ENCODE measurements at regions not wholly inside any gene's neighbourhood (a gene's known extent, or its start where the extent isn't known, plus 50 kb on each side); places are given as distances from the start of the nearest gene placed in this dataset.

- TF ChIP-seq CTCF (conservative IDR thresholded peaks at IDR 0.05) (no peak), EZH2 (IDR thresholded peaks at IDR 0.05; ENCODE audit: low read depth) (no peak)
Measured at GRCh38 chr4:156568484-156568883, 403.1 kb downstream of the PDGFC start.
